ENCODE measurements at regions not wholly inside any gene's neighbourhood (a gene's known extent, or its start where the extent isn't known, plus 50 kb on each side); places are given as distances from the start of the nearest gene placed in this dataset.

GRCh38 chr11:87972133-87972532, 203.1 kb downstream of the RAB38 start (continued):
- TF ChIP-seq, protein P1, sequence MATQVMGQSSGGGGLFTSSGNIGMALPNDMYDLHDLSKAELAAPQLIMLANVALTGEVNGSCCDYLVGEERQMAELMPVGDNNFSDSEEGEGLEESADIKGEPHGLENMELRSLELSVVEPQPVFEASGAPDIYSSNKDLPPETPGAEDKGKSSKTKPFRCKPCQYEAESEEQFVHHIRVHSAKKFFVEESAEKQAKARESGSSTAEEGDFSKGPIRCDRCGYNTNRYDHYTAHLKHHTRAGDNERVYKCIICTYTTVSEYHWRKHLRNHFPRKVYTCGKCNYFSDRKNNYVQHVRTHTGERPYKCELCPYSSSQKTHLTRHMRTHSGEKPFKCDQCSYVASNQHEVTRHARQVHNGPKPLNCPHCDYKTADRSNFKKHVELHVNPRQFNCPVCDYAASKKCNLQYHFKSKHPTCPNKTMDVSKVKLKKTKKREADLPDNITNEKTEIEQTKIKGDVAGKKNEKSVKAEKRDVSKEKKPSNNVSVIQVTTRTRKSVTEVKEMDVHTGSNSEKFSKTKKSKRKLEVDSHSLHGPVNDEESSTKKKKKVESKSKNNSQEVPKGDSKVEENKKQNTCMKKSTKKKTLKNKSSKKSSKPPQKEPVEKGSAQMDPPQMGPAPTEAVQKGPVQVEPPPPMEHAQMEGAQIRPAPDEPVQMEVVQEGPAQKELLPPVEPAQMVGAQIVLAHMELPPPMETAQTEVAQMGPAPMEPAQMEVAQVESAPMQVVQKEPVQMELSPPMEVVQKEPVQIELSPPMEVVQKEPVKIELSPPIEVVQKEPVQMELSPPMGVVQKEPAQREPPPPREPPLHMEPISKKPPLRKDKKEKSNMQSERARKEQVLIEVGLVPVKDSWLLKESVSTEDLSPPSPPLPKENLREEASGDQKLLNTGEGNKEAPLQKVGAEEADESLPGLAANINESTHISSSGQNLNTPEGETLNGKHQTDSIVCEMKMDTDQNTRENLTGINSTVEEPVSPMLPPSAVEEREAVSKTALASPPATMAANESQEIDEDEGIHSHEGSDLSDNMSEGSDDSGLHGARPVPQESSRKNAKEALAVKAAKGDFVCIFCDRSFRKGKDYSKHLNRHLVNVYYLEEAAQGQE (IDR thresholded peaks at IDR 0.05; ENCODE audit: unreplicated experiment), result no peak
- TF ChIP-seq POLR2AphosphoS5 (IDR thresholded peaks at IDR 0.05; ENCODE audit: low read depth), result no peak
- TF ChIP-seq EZH2 (IDR thresholded peaks at IDR 0.05; ENCODE audit: low read depth, unreplicated experiment), result no peak
- no peak for TF ChIP-seq CREB1 (CRISPR knock-in tag; IDR thresholded peaks at IDR 0.05; ENCODE audit: low read depth)
- no peak for TF ChIP-seq ZNF331 (CRISPR knock-in tag; IDR thresholded peaks at IDR 0.05; ENCODE audit: low read depth)
- no peak for TF ChIP-seq STAT1 (IDR thresholded peaks at IDR 0.05; ENCODE audit: unreplicated experiment)
- TF ChIP-seq JUNB (IDR thresholded peaks at IDR 0.05; ENCODE audit: unreplicated experiment), result no peak

- Histone ChIP-seq H3K27ac (ENCODE audit: low read depth) (no peak overlapping the region), H3K27me3 (ENCODE audit: insufficient read depth) (no peaks in the 10 kb centered on the region), H2AFZ (no peak overlapping the region), H3K79me2 (replicated peaks; ENCODE audit: insufficient read depth) (no peaks in the 10 kb centered on the region), H3K9me2 (ENCODE audit: insufficient read depth) (peaks cover 11% of the 10 kb centered on the region; the same call in 1 of the 2 replicates), H3K4me3 (no peak overlapping the region), H3K4me1 (ENCODE audit: insufficient read depth) (peaks cover 33% of the 10 kb centered on the region), H3K4me2 (0 out of 2 replicates have a peak overlapping the region, but pooled peaks have one; percentile 5), H3K36me3 (ENCODE audit: insufficient read depth) (no peaks in the 10 kb centered on the region), H4K20me1 (replicated peaks; ENCODE audit: insufficient read depth) (no peaks in the 10 kb centered on the region), H3F3A (replicated peaks; ENCODE audit: low read depth) (no peaks in the 10 kb centered on the region)
- Mint-ChIP-seq H3K27ac (no peak overlapping the region), H3K36me3 (ENCODE audit: low read depth) (0 out of 3 replicates have a peak, but pooled peaks cover 4% of the 10 kb centered on the region), H3K4me3 (no peak overlapping the region), H3K9me3 (no peaks in the 10 kb centered on the region; the same call in 2 of the 3 replicates), H3K27me3 (ENCODE audit: insufficient read depth, low read depth, poor library complexity) (peaks cover 2% of the 10 kb centered on the region), H3K4me1 (peaks cover 42% of the 10 kb centered on the region)
- TF ChIP-seq NANOG (IDR thresholded peaks at IDR 0.05; ENCODE audit: borderline replicate concordance) (no peak), EZH2 (IDR thresholded peaks at IDR 0.05; ENCODE audit: low read depth, unreplicated experiment) (no peak), STAT1 (IDR thresholded peaks at IDR 0.05; ENCODE audit: unreplicated experiment) (no peak), CTCF (conservative IDR thresholded peaks at IDR 0.05; ENCODE audit: low read depth in 2 of 2) (no peak), ETS1 (IDR thresholded peaks at IDR 0.05) (no peak)
- TF ChIP-seq, protein P1 (IDR thresholded peaks at IDR 0.05; ENCODE audit: unreplicated experiment), result no peak
- DNase-seq (ENCODE audit: low spot score), result no peak
- no peak for ATAC-seq
These were observed 203.9 kb downstream of the RAB38 start for GRCh38 chr11:87971354-87971753.

All from GM23338 (cell line).